ENCODE measurements at regions not wholly inside any gene's neighbourhood (a gene's known extent, or its start where the extent isn't known, plus 50 kb on each side); places are given as distances from the start of the nearest gene placed in this dataset.

DNA sequence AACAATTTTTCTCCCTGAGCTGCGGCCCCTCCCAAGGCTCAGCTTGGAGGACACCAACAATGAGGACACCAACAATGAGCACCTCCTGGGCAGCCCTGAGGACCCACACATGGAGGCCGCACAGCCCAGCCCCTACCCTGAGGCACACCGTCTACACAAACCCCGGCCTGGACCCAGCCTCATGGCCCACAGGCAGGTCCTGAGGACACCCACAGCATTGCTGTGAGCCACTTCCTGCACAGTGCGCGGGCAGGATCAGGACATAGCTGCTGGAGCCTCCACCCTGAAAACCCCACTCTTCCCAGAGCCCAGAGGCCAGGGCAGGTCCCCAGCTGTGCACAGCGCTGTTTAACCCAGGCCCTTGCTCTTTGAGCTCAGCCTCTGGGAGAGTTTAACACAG, 194.3 kb downstream of the RTP5 start:
- no peaks in the 10 kb centered on the region for H3K9me3 ChIP-seq (ENCODE audit: insufficient read depth, low read length)
- H2AFZ ChIP-seq (ENCODE audit: low read depth, low read length, severe bottlenecking): no peak overlapping the region
- no peak overlapping the region for H3K4me3 ChIP-seq (ENCODE audit: insufficient read depth, low read length, poor library complexity, severe bottlenecking)
- H3K79me2 ChIP-seq (ENCODE audit: insufficient read depth, low read length): no peaks in the 10 kb centered on the region
- TF ChIP-seq EZH2phosphoT487 (conservative IDR thresholded peaks at IDR 0.05; ENCODE audit: low read length) (no peak), CTCF (IDR thresholded peaks at IDR 0.05; ENCODE audit: insufficient read depth, low read length, poor library complexity, severe bottlenecking) (no peak)
- no peak overlapping the region for H3K4me2 ChIP-seq (ENCODE audit: low read depth, low read length, poor library complexity, severe bottlenecking)
- no peak overlapping the region for H3K9ac ChIP-seq (ENCODE audit: low read length)
- H3F3A ChIP-seq (ENCODE audit: insufficient read depth): no peaks in the 10 kb centered on the region
- H3K27ac ChIP-seq (ENCODE audit: low read depth, low read length): no peak overlapping the region
- H3K27me3 ChIP-seq (ENCODE audit: low read length): no peaks in the 10 kb centered on the region; the same call in 1 of the 2 replicates
- no peaks in the 10 kb centered on the region for H3K36me3 ChIP-seq (ENCODE audit: low read length)
- no peaks in the 10 kb centered on the region for H3K9me2 ChIP-seq (replicated peaks; ENCODE audit: insufficient read depth, low read length)
- H4K20me1 ChIP-seq (ENCODE audit: low read depth, low read length): no peaks in the 10 kb centered on the region

GRCh38 chr2:242064364-242065250, 195.1 kb downstream of the RTP5 start:
- H3K4me2 ChIP-seq (ENCODE audit: low read depth, low read length, poor library complexity, severe bottlenecking): no peak overlapping the region
- H3F3A ChIP-seq (ENCODE audit: insufficient read depth): no peaks in the 10 kb centered on the region
- no peaks in the 10 kb centered on the region for H3K27me3 ChIP-seq (ENCODE audit: low read length)
- no peaks in the 10 kb centered on the region for H3K36me3 ChIP-seq (ENCODE audit: low read length)
- H3K79me2 ChIP-seq (ENCODE audit: insufficient read depth, low read length): no peaks in the 10 kb centered on the region
- H2AFZ ChIP-seq (ENCODE audit: low read depth, low read length, severe bottlenecking): no peak overlapping the region
- no peaks in the 10 kb centered on the region for H3K9me3 ChIP-seq (ENCODE audit: insufficient read depth, low read length)
- TF ChIP-seq EZH2phosphoT487 (conservative IDR thresholded peaks at IDR 0.05; ENCODE audit: low read length) (no peak), CTCF (IDR thresholded peaks at IDR 0.05; ENCODE audit: insufficient read depth, low read length, poor library complexity, severe bottlenecking) (no peak)
- H3K27ac ChIP-seq (ENCODE audit: low read depth, low read length): no peak overlapping the region
- H3K9me2 ChIP-seq (replicated peaks; ENCODE audit: insufficient read depth, low read length): no peaks in the 10 kb centered on the region
- H4K20me1 ChIP-seq (ENCODE audit: low read depth, low read length): no peaks in the 10 kb centered on the region
- H3K4me3 ChIP-seq (ENCODE audit: insufficient read depth, low read length, poor library complexity, severe bottlenecking): no peak overlapping the region
- no peak overlapping the region for H3K9ac ChIP-seq (ENCODE audit: low read length)

GRCh38 chr2:242065426-242065825, 195.9 kb downstream of the RTP5 start:
- Histone ChIP-seq H3K4me2 (ENCODE audit: low read depth, low read length, poor library complexity, severe bottlenecking) (no peak overlapping the region), H3K9me3 (ENCODE audit: insufficient read depth, low read length) (no peaks in the 10 kb centered on the region), H4K20me1 (ENCODE audit: low read depth, low read length) (no peaks in the 10 kb centered on the region), H2AFZ (ENCODE audit: low read depth, low read length, severe bottlenecking) (no peak overlapping the region), H3K27ac (ENCODE audit: low read depth, low read length) (no peak overlapping the region), H3K9ac (ENCODE audit: low read length) (no peak overlapping the region), H3F3A (ENCODE audit: insufficient read depth) (no peaks in the 10 kb centered on the region), H3K79me2 (ENCODE audit: insufficient read depth, low read length) (no peaks in the 10 kb centered on the region), H3K36me3 (ENCODE audit: low read length) (no peaks in the 10 kb centered on the region), H3K9me2 (replicated peaks; ENCODE audit: insufficient read depth, low read length) (no peaks in the 10 kb centered on the region), H3K4me3 (ENCODE audit: insufficient read depth, low read length, poor library complexity, severe bottlenecking) (no peak overlapping the region), H3K27me3 (ENCODE audit: low read length) (no peaks in the 10 kb centered on the region)
- TF ChIP-seq EZH2phosphoT487 (conservative IDR thresholded peaks at IDR 0.05; ENCODE audit: low read length): no peak
- TF ChIP-seq CTCF (IDR thresholded peaks at IDR 0.05; ENCODE audit: insufficient read depth, low read length, poor library complexity, severe bottlenecking): no peak

All from SU-DHL-6 (cell line).